Left lung (tissue), 4 donors: ENCODE measurements at regions not wholly inside any gene's neighbourhood (a gene's known extent, or its start where the extent isn't known, plus 50 kb on each side); places are given as distances from the start of the nearest gene placed in this dataset.

ENCODE experiments used
- ATAC-seq: fragments of 200-7000 bp; cut with Tn5 transposase; one replicate; pipeline ENCODE4 v1.9.1; 2020; ENCODE audit warnings: moderate library complexity
- DNase-seq, 4 donors: peaks; one replicate each; pipeline ENCODE4 v3.0.0-alpha.2; 2013 to 2020
- H3K27ac ChIP-seq, 2 donors: fragments of 200-600 bp; sonication (generic) in 1 of 2; one replicate each; pipeline versions ENCODE4 v1.5.0 to v1.8.0; 2020 to 2021
- H3K27me3 ChIP-seq, 2 donors: fragments of 200-600 bp; sonication (generic) in 1 of 2; one replicate each; pipeline versions ENCODE4 v1.5.0 to v1.8.0; 2020 to 2021
- H3K36me3 ChIP-seq, 2 donors: fragments of 200-600 bp; sonication (generic) in 1 of 2; one replicate each; pipeline versions ENCODE4 v1.5.0 to v1.8.0; 2020 to 2021
- H3K4me1 ChIP-seq, 2 donors: fragments of 200-600 bp; one replicate each; pipeline ENCODE4 v1.8.0; 2021
- H3K4me3 ChIP-seq, 2 donors: fragments of 200-600 bp; sonication (generic) in 1 of 2; one replicate each; pipeline versions ENCODE4 v1.5.0 to v1.8.0; 2020 to 2021; ENCODE audit warnings: mild to moderate bottlenecking in 1 of 2
- H3K9me3 ChIP-seq, 2 donors: fragments of 200-600 bp; sonication (generic) in 1 of 2; one replicate each; pipeline versions ENCODE4 v1.5.0 to v1.8.0; 2020 to 2021
- CTCF ChIP-seq, 2 donors: fragments of 200-600 bp; sonication (generic) in 1 of 2; IDR thresholded peaks; one replicate each; pipeline versions ENCODE4 v1.5.0 to v1.8.0; 2021; ENCODE audit warnings: antibody characterized with exemption in 2 of 2
- intact Hi-C, 2 donors: fragments of 100-400 bp; cut with DNase I; formaldehyde crosslinking; loops; one replicate each; pipeline versions ENCODE4 v1.11.2 to v1.14.2; 2022
- donor health status: DM: no; HTN: yes; CAD: no.
- donor health status: DM: no; HTN: no; CAD: no.

GRCh38 chr15:69744391-69745162, 292.0 kb downstream of the RPLP1 start:
- ATAC-seq (no peak), DNase-seq (no peak)
- H3K27ac ChIP-seq = no peak overlapping the region
- no peaks in the 10 kb centered on the region for H3K4me1 ChIP-seq
- no peak overlapping the region for H3K4me3 ChIP-seq
- H3K36me3 ChIP-seq = no peaks in the 10 kb centered on the region
- intact Hi-C loops = no loop called here
- TF ChIP-seq CTCF (IDR thresholded peaks at IDR 0.05) = no peak
- no peaks in the 10 kb centered on the region for H3K9me3 ChIP-seq
- peaks cover 0 to 8% of the 10 kb centered on the region in 2 donors for H3K27me3 ChIP-seq

GRCh38 chr15:69747193-69747592, 294.6 kb downstream of the RPLP1 start:
- TF ChIP-seq CTCF (IDR thresholded peaks at IDR 0.05) = no peak
- Histone ChIP-seq H3K9me3 (no peaks in the 10 kb centered on the region), H3K27me3 (peaks cover 0 to 8% of the 10 kb centered on the region in 2 donors), H3K36me3 (no peaks in the 10 kb centered on the region), H3K4me3 (no peak overlapping the region), H3K27ac (no peak overlapping the region), H3K4me1 (no peaks in the 10 kb centered on the region)
- intact Hi-C loops = no loop called here
- no peak for DNase-seq
- ATAC-seq = no peak

GRCh38 chr15:69748131-69748530, 295.5 kb downstream of the RPLP1 start:
- H3K4me1 ChIP-seq = no peaks in the 10 kb centered on the region
- peaks cover 0 to 8% of the 10 kb centered on the region in 2 donors for H3K27me3 ChIP-seq
- ATAC-seq = no peak
- no peak overlapping the region for H3K4me3 ChIP-seq
- no peak for TF ChIP-seq CTCF (IDR thresholded peaks at IDR 0.05)
- H3K36me3 ChIP-seq = no peaks in the 10 kb centered on the region
- no peak overlapping the region for H3K27ac ChIP-seq
- DNase-seq = no peak
- H3K9me3 ChIP-seq = peaks cover 0 to 4% of the 10 kb centered on the region in 2 donors
- intact Hi-C loops = no loop called here

- DNase-seq = peak in 2 of 4 donors; percentile 65 to 72
- intact Hi-C loops = no loop called here
- Histone ChIP-seq H3K36me3 (no peaks in the 10 kb centered on the region), H3K27me3 (peaks cover 0 to 8% of the 10 kb centered on the region in 2 donors), H3K4me3 (no peak overlapping the region), H3K9me3 (peaks cover 0 to 9% of the 10 kb centered on the region in 2 donors), H3K4me1 (peaks cover 0 to 5% of the 10 kb centered on the region in 2 donors), H3K27ac (no peak overlapping the region)
- no peak for TF ChIP-seq CTCF (IDR thresholded peaks at IDR 0.05)
- ATAC-seq = no peak
Observed at GRCh38 chr15:69748576-69749185, 296.1 kb downstream of the RPLP1 start.

- no peak for DNase-seq
- no peak overlapping the region for H3K27ac ChIP-seq
- peaks cover 0 to 10% of the 10 kb centered on the region in 2 donors for H3K9me3 ChIP-seq
- no peak for TF ChIP-seq CTCF (IDR thresholded peaks at IDR 0.05)
- intact Hi-C loops = no loop called here
- no peak overlapping the region for H3K4me3 ChIP-seq
- no peaks in the 10 kb centered on the region for H3K36me3 ChIP-seq
- ATAC-seq = no peak
- peaks cover 0 to 5% of the 10 kb centered on the region in 2 donors for H3K27me3 ChIP-seq
- peaks cover 0 to 11% of the 10 kb centered on the region in 2 donors for H3K4me1 ChIP-seq
Observed at GRCh38 chr15:69749274-69749673, 296.7 kb downstream of the RPLP1 start.
